T-helper 17 cell (primary cell): ENCODE measurements at regions not wholly inside any gene's neighbourhood (a gene's known extent, or its start where the extent isn't known, plus 50 kb on each side); places are given as distances from the start of the nearest gene placed in this dataset.

Experiments
- ATAC-seq: fragments of 150-1000 bp; cut with Tn5 transposase; 2 replicates; pipeline ENCODE4 v1.10.0; 2021; ENCODE audit warnings: mild to moderate bottlenecking, moderate library complexity
- DNase-seq, 3 donors: peaks; one replicate each; pipeline versions ENCODE4 v3.0.0 to v3.0.0-alpha.2; 2020 to 2021
- H3K9me3 ChIP-seq: one replicate; pipeline ENCODE4 v1.7.0; 2013; ENCODE audit warnings: low read length, mild to moderate bottlenecking; ENCODE audit not compliant: control insufficient read depth, poor library complexity, severe bottlenecking
- H3K27ac Mint-ChIP-seq: one replicate; pipeline ENCODE4 v1.8.0; 2022; ENCODE audit warnings: mild to moderate bottlenecking, moderate library complexity, mixed read lengths
- H3K27me3 Mint-ChIP-seq: one replicate; pipeline ENCODE4 v1.8.0; 2022; ENCODE audit warnings: mixed read lengths
- H3K36me3 Mint-ChIP-seq: one replicate; pipeline ENCODE4 v1.8.0; 2022; ENCODE audit warnings: low read depth, mixed read lengths
- H3K4me1 Mint-ChIP-seq: one replicate; pipeline ENCODE4 v1.8.0; 2022; ENCODE audit warnings: mild to moderate bottlenecking, mixed read lengths
- H3K4me3 Mint-ChIP-seq: one replicate; pipeline ENCODE4 v1.8.0; 2022; ENCODE audit warnings: mild to moderate bottlenecking, moderate library complexity, mixed read lengths

DNA sequence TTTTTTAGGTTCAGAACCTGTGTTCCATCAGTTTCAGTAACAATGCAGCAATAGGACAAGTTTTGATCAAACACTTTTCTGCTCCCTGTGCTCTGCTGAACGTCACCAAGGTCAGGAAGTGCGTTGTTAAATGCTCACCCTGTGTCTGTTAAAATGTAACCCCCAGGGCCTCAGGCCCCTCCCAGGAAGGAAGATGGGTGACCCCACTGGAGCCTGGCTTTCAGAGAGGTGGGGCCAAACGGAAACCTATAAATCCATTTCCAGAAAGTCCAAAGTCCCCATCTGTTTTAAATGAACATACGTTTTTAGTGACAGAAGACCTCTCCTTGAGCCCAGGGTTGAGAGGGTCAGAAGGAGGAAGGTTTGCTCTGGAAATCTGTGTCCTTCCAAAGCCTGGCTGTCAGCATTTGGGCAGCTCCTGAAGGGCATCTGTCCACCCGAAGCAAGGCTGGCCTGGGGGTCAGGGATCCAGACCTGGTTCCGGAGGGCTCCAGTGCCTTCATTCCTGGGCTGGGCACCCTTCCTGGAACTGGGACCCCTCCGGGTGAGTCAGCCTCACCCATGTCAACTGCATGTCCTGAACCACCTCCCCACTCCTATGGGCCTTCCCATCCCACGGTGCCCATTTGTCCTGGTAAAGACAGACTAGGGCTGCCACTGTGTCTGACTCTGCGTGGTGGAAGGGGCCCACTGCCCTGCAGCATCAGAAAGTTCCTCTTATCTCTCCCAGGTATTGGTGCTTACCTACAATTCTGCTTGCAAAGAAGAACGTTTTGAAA, 117.4 kb upstream of the COPS8 start:
- no peaks in the 10 kb centered on the region for H3K36me3 Mint-ChIP-seq
- peak overlapping the region; percentile 97 for H3K27ac Mint-ChIP-seq

GRCh38 chr2:236968880-236969534, 116.7 kb upstream of the COPS8 start:
- no peaks in the 10 kb centered on the region for H3K36me3 Mint-ChIP-seq
- peak overlapping the region; percentile 78 for H3K4me3 Mint-ChIP-seq
- H3K27me3 Mint-ChIP-seq = peaks cover 13% of the 10 kb centered on the region
- peak overlapping the region; percentile 97 for H3K27ac Mint-ChIP-seq
- no peaks in the 10 kb centered on the region for H3K9me3 ChIP-seq
- DNase-seq = no peak
- peaks cover 29% of the 10 kb centered on the region for H3K4me1 Mint-ChIP-seq
- ATAC-seq = no peak

More for the DNA sequence above, 117.4 kb upstream of the COPS8 start:
- no peaks in the 10 kb centered on the region for H3K9me3 ChIP-seq
- DNase-seq = peak in 1 of 3 donors; percentile 20
- H3K4me1 Mint-ChIP-seq = peaks cover 29% of the 10 kb centered on the region
- H3K27me3 Mint-ChIP-seq = peaks cover 13% of the 10 kb centered on the region
- ATAC-seq = peak; percentile 91
- peak overlapping the region; percentile 78 for H3K4me3 Mint-ChIP-seq

DNA sequence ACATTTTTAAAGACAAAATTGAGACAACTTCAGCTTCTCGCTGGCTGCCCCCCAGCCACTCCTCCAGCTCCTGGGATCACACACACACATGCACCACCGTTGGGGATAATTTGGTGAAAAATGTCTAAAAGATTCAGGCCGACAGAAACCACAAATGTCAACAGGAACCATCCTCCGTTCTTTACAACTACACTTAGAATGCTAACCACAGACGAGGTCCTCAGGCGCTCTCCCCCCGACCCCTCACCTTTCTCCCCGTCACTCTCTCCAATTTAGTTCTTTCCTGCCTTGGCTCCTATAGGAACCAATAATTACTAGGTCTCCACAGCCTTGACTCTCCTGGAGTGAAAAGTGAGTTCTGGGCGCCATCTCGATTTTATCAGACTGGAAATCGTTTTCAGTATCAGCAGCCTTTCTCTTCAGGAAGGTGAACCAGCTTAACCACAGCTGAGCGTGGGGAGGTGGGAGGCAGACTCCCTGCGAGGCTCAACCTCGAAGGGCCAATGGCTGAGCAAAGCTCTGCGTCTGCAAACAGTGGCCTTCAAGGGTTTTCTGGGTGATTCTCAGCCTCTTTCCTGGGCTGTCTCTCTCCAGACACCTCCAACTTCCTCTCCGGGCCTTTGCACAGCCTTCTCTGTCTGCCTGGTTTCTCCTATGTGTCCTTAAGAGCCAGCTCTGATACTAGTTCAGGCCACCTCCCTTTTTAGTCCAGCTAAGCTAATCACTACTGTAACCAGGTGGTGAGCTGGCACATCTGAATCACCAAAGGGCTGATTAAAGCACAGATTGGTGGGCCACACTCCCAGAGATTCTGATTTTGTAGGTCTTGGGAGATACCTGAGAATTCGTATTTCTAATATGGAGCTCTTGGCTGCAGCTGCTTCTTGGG, 115.7 kb upstream of the COPS8 start:
- no peaks in the 10 kb centered on the region for H3K36me3 Mint-ChIP-seq
- peak overlapping the region; percentile 78 for H3K4me3 Mint-ChIP-seq
- ATAC-seq (peak; percentile 41), DNase-seq (no peak)
- peak overlapping the region; percentile 97 for H3K27ac Mint-ChIP-seq
- no peaks in the 10 kb centered on the region for H3K9me3 ChIP-seq
- peaks cover 29% of the 10 kb centered on the region for H3K4me1 Mint-ChIP-seq
- H3K27me3 Mint-ChIP-seq = peaks cover 16% of the 10 kb centered on the region

- Mint-ChIP-seq H3K4me1 (peaks cover 29% of the 10 kb centered on the region), H3K4me3 (no peak overlapping the region), H3K27ac (peak overlapping the region; percentile 97)
These were observed 115.1 kb upstream of the COPS8 start for GRCh38 chr2:236970656-236971010.

DNA sequence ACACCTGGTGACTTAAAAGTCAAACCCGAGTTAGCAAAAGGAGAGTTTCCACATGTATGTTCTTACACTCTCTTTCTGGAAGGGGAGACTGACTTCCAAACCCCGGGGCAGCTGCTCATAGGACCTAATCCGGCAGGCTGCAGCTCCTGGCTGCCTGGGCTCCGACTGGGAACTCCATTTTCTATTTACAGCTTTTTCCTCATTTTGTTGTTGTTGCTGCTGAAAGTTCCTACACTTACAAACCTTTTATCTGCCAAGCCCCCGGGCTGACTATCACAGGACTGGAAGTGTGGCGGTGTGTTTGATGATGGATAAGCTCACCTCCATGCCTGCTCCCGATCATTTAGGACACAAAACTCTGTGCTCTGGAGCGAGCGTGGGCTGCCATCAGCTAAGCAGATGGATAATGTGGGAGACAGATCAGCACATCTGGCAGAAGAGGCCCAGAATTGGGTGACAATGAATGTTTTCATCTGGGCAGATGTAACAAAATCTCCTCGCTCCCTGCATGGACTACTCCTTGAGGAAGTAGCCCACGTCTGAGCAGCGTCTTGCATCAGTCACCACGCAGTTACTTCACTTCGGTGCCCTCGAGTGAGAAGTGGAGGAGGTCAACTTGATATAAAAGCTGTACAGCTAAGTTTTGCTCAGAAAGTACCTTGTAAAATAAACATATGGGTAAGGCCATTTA, 114.4 kb upstream of the COPS8 start:
- Mint-ChIP-seq H3K36me3 (no peaks in the 10 kb centered on the region), H3K27ac (peak overlapping the region; percentile 97)

More at GRCh38 chr2:236970656-236971010, 115.1 kb upstream of the COPS8 start:
- Mint-ChIP-seq H3K27me3 (peaks cover 22% of the 10 kb centered on the region), H3K36me3 (no peaks in the 10 kb centered on the region)
- DNase-seq = no peak
- no peaks in the 10 kb centered on the region for H3K9me3 ChIP-seq
- no peak for ATAC-seq

GRCh38 chr2:236971919-236972381, 113.7 kb upstream of the COPS8 start:
- Mint-ChIP-seq H3K27me3 (peaks cover 33% of the 10 kb centered on the region), H3K36me3 (no peaks in the 10 kb centered on the region), H3K27ac (no peak overlapping the region), H3K4me3 (no peak overlapping the region), H3K4me1 (peaks cover 26% of the 10 kb centered on the region)
- no peak for DNase-seq
- H3K9me3 ChIP-seq = no peaks in the 10 kb centered on the region
- no peak for ATAC-seq

More for the DNA sequence above, 114.4 kb upstream of the COPS8 start:
- no peaks in the 10 kb centered on the region for H3K9me3 ChIP-seq
- Mint-ChIP-seq H3K4me1 (peaks cover 29% of the 10 kb centered on the region), H3K4me3 (no peak overlapping the region), H3K27me3 (peaks cover 26% of the 10 kb centered on the region)
- no peak for ATAC-seq
- no peak for DNase-seq

DNA sequence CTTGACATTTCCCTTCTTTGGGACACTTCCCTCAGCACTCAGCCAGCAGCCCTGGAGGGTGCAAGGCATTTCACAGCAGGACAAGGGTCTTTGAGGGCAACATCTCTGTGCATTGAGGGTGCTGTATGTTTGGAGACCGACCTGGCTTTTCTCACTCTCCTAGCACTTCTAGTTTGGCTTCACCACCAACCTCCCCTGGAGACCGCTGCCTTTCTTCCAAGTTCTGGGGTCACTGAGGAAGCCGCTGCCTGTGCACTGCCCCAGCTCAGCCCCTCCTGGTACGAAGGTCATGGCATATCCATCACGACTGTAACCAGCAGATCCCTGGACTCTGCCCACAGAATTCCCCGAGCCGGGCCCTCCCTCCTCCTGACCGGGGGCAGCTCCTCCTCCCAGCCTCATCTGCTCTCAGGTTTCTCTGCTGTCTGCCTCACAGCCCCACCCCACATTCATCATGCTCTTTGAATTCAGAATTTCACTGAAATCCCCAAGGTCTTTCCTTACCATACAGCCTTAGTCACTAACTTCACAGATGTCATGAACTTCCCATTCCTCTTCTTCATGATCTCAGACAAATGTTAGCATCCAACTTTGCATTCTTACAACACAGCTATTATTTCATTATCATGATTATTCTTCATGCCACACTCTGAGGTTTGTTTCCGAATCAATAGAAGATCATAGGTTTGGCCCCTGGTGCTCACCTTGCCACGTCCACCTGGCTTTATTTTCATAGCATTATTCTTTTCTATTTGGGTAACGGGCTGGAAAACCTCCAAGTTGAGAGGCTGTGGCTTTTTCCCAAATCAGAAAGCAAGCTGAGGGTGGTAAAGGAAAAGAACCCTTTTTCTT, 113.0 kb upstream of the COPS8 start:
- no peaks in the 10 kb centered on the region for H3K9me3 ChIP-seq
- Mint-ChIP-seq H3K4me1 (peaks cover 20% of the 10 kb centered on the region), H3K27me3 (peaks cover 40% of the 10 kb centered on the region), H3K27ac (no peak overlapping the region), H3K4me3 (no peak overlapping the region), H3K36me3 (no peaks in the 10 kb centered on the region)
- ATAC-seq (no peak), DNase-seq (no peak)

DNA sequence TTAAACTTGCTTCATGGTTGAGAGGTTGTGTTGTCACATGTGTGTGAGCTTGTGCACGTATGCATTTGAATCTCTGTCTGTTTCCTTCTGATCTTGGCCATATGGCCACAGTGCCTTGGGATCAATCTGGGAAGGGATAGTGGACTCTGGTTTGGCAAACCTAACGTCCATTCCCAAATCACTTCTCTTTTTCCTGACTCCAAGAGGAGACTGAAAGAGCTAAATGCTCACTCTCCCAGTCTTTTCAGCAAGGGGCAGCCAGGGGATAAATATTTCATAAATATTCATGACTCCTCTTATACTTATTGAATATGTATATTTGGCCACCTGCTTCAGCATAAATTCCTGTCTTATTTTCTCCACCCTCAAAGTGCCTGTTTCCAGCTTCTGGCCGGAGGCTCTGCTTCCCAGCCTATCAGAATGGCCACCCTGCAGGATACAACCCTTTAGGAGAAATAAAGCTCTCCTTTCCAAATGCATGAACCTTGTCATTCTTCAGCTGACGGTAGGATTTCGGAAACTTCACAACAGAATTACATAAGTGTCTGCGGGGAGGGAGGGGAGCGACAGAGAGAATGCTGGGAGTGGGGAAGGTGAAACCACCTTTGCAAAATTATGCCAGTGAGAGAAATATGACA, 112.2 kb upstream of the COPS8 start:
- ATAC-seq (no peak), DNase-seq (no peak)
- Mint-ChIP-seq H3K36me3 (no peaks in the 10 kb centered on the region), H3K4me1 (peaks cover 16% of the 10 kb centered on the region), H3K4me3 (no peak overlapping the region), H3K27ac (no peak overlapping the region), H3K27me3 (peaks cover 40% of the 10 kb centered on the region)
- no peaks in the 10 kb centered on the region for H3K9me3 ChIP-seq

- H3K9me3 ChIP-seq = no peaks in the 10 kb centered on the region
- no peak for ATAC-seq
- Mint-ChIP-seq H3K36me3 (no peaks in the 10 kb centered on the region), H3K4me3 (no peak overlapping the region), H3K27ac (no peak overlapping the region), H3K4me1 (peaks cover 14% of the 10 kb centered on the region), H3K27me3 (peaks cover 40% of the 10 kb centered on the region)
- no peak for DNase-seq
These were observed 111.5 kb upstream of the COPS8 start for GRCh38 chr2:236974148-236974547.

DNA sequence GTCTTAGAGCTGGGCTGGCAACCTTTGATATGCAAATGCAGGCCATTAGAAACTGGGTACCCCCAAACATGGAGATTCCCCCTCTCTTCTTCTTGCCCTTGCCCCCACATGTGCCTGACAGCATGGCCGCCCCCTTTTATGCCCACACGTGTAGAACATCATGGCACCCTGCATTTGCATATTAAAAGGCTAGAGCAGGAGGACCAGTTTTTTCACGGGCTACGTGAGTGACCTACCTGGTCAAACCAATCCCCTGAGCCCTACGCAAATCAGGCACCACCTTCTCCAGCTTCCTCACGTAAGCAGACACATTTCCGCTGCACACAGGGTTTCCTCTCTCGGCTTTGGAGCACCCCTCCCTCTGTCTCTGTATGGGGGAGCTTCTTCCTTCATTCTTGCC, 110.9 kb upstream of the COPS8 start:
- H3K9me3 ChIP-seq = no peaks in the 10 kb centered on the region
- ATAC-seq = no peak
- Mint-ChIP-seq H3K4me3 (no peak overlapping the region), H3K4me1 (peaks cover 8% of the 10 kb centered on the region), H3K36me3 (no peaks in the 10 kb centered on the region), H3K27ac (no peak overlapping the region), H3K27me3 (peaks cover 38% of the 10 kb centered on the region)
- DNase-seq = no peak

DNA sequence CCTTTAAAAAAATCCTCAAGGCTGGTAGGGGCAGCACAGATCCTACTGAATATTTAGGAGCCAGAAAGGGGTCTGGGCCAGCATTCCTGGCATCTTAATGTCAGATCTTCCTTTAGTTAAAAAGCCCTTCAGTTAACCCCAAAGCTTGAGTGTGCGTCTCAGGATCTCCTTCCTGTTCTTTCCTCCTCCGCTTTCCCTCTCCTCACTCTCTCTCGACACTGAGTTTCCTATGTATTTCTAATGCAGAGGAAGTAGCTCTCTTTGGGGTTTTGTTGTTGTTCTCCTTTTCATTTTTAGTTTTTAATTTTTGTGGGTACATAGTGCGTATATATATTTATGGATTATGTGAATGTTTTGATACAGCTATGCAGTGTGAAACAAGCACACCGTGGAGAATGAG, 109.9 kb upstream of the COPS8 start:
- ATAC-seq (no peak), DNase-seq (no peak)
- Mint-ChIP-seq H3K4me3 (no peak overlapping the region), H3K27me3 (peaks cover 48% of the 10 kb centered on the region), H3K36me3 (no peaks in the 10 kb centered on the region), H3K4me1 (peaks cover 3% of the 10 kb centered on the region), H3K27ac (no peak overlapping the region)
- H3K9me3 ChIP-seq = no peaks in the 10 kb centered on the region
